Posterior vena cava (tissue), 2 donors: ENCODE measurements at regions not wholly inside any gene's neighbourhood (a gene's known extent, or its start where the extent isn't known, plus 50 kb on each side); places are given as distances from the start of the nearest gene placed in this dataset.

ENCODE experiments used
- DNase-seq: peaks from one replicate; pipeline ENCODE4 v3.0.0-alpha.2; 2020; ENCODE audit warnings: low spot score
- intact Hi-C, 2 donors: fragments of 100-400 bp; cut with DNase I; formaldehyde crosslinking; loops; one replicate each; pipeline versions ENCODE4 v1.14.1 to v1.14.2; 2022 to 2023
- donor health status: DM: yes; HTN: yes; CAD: no.
- donor health status: DM: yes; HTN: yes; CAD: no.

GRCh38 chr1:82453511-82454185, 652.9 kb downstream of the ADGRL2 start:
- DNase-seq = no peak
- intact Hi-C loops = no loop called here

- intact Hi-C loops = no loop called here
- DNase-seq = no peak
Measured at GRCh38 chr1:82452096-82452495, 651.4 kb downstream of the ADGRL2 start.

GRCh38 chr1:82451191-82451590, 650.5 kb downstream of the ADGRL2 start:
- intact Hi-C loops = no loop called here
- DNase-seq = no peak

GRCh38 chr1:82449506-82450057, 648.8 kb downstream of the ADGRL2 start:
- DNase-seq = no peak
- intact Hi-C loops = no loop called here

GRCh38 chr1:82446955-82447354, 646.2 kb downstream of the ADGRL2 start:
- intact Hi-C loops = no loop called here
- no peak for DNase-seq

- intact Hi-C loops = no loop called here
- DNase-seq = no peak
Measured at GRCh38 chr1:82446236-82446635, 645.5 kb downstream of the ADGRL2 start.

- intact Hi-C loops = no loop called here
- no peak for DNase-seq
Measured at GRCh38 chr1:82445827-82446226, 645.1 kb downstream of the ADGRL2 start.

- DNase-seq = no peak
- intact Hi-C loops = no loop called here
Measured at GRCh38 chr1:82445132-82445531, 644.4 kb downstream of the ADGRL2 start.

- intact Hi-C loops = no loop called here
- no peak for DNase-seq
Measured at GRCh38 chr1:82441402-82441801, 640.7 kb downstream of the ADGRL2 start.

GRCh38 chr1:82423174-82423815, 622.6 kb downstream of the ADGRL2 start:
- intact Hi-C loops = no loop called here
- DNase-seq = no peak

- no peak for DNase-seq
- intact Hi-C loops = no loop called here
Measured at GRCh38 chr1:82421782-82422181, 621.0 kb downstream of the ADGRL2 start.

GRCh38 chr1:82420584-82420983, 619.9 kb downstream of the ADGRL2 start:
- intact Hi-C loops = no loop called here
- no peak for DNase-seq

GRCh38 chr1:82411605-82412004, 610.9 kb downstream of the ADGRL2 start:
- intact Hi-C loops = no loop called here

GRCh38 chr1:82405333-82405732, 604.6 kb downstream of the ADGRL2 start:
- intact Hi-C loops = no loop called here
- no peak for DNase-seq

More at GRCh38 chr1:82411605-82412004, 610.9 kb downstream of the ADGRL2 start:
- DNase-seq = no peak

GRCh38 chr1:82401116-82401515, 600.4 kb downstream of the ADGRL2 start:
- intact Hi-C loops = no loop called here
- no peak for DNase-seq

GRCh38 chr1:82400521-82400920, 599.8 kb downstream of the ADGRL2 start:
- intact Hi-C loops = no loop called here
- no peak for DNase-seq

- intact Hi-C loops = no loop called here
Measured at GRCh38 chr1:82399093-82399492, 598.4 kb downstream of the ADGRL2 start.

GRCh38 chr1:82398357-82398756, 597.6 kb downstream of the ADGRL2 start:
- DNase-seq = no peak
- intact Hi-C loops = no loop called here

More at GRCh38 chr1:82399093-82399492, 598.4 kb downstream of the ADGRL2 start:
- no peak for DNase-seq

GRCh38 chr1:82395440-82395839, 594.7 kb downstream of the ADGRL2 start:
- DNase-seq = no peak
- intact Hi-C loops = no loop called here

GRCh38 chr1:82392946-82393345, 592.2 kb downstream of the ADGRL2 start:
- intact Hi-C loops = no loop called here
- no peak for DNase-seq

- no peak for DNase-seq
- intact Hi-C loops = no loop called here
Measured at GRCh38 chr1:82392513-82392912, 591.8 kb downstream of the ADGRL2 start.
